ENCODE measurements at regions not wholly inside any gene's neighbourhood (a gene's known extent, or its start where the extent isn't known, plus 50 kb on each side); places are given as distances from the start of the nearest gene placed in this dataset.

DNA sequence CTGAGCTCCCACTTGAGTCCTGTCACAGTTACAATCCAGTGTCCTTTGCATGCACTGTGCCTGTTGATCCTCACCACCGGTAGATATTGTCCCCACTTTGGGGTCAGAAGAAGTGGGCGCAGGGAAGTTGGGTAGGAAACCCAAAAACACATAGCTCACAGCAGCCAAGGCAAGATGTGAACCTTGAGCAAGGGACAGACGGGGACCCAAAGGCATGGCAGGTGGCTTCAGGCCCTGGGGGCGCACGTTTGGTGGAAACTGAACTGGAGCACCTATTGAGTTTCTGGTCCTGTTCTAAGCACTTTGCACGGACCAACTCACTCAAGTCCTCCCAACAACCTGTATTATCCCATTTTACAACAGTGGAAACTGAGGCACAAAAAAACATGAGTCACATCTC, 82.8 kb upstream of the ZNF716 start:
- TF ChIP-seq, protein P1, sequence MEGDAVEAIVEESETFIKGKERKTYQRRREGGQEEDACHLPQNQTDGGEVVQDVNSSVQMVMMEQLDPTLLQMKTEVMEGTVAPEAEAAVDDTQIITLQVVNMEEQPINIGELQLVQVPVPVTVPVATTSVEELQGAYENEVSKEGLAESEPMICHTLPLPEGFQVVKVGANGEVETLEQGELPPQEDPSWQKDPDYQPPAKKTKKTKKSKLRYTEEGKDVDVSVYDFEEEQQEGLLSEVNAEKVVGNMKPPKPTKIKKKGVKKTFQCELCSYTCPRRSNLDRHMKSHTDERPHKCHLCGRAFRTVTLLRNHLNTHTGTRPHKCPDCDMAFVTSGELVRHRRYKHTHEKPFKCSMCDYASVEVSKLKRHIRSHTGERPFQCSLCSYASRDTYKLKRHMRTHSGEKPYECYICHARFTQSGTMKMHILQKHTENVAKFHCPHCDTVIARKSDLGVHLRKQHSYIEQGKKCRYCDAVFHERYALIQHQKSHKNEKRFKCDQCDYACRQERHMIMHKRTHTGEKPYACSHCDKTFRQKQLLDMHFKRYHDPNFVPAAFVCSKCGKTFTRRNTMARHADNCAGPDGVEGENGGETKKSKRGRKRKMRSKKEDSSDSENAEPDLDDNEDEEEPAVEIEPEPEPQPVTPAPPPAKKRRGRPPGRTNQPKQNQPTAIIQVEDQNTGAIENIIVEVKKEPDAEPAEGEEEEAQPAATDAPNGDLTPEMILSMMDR (IDR thresholded peaks at IDR 0.05 in 4 of 5, conservative IDR thresholded peaks at IDR 0.05 in 1 of 5): no peak
- no peak for TF ChIP-seq POLR2A (IDR thresholded peaks at IDR 0.05)

Data from gastrocnemius medialis (tissue), 4 donors.